Endothelial cell of umbilical vein (primary cell): ENCODE measurements at regions not wholly inside any gene's neighbourhood (a gene's known extent, or its start where the extent isn't known, plus 50 kb on each side); places are given as distances from the start of the nearest gene placed in this dataset.

Experiments used
- BruUV-seq: library from RNA; stranded (reverse); fragments of 400-500 nt; replicated peaks from 2 replicates; lab custom pipeline; 2021; lab: Mats Ljungman, UMichigan
- CTCF ChIA-PET: fragments of 300-600, 350-600 bp; sonication (Branson Sonifier 250); formaldehyde crosslinking; loops from one replicate; lab custom pipeline; 2021; ENCODE audit warnings: antibody characterized with exemption, inconsistent platforms; lab: Charles Lee
- POLR2A ChIA-PET: fragments of 300-600, 350-600 bp; sonication (Branson Sonifier 250); formaldehyde crosslinking; loops from one replicate; lab custom pipeline; 2021; ENCODE audit warnings: antibody characterized with exemption, inconsistent platforms; lab: Charles Lee
- DNase-seq: peaks from one replicate; pipeline ENCODE4 v3.0.0-alpha.2; 2011; ENCODE audit warnings: low read depth, low spot score
- FAIRE-seq: peaks from 2 replicates; lab custom pipeline; 2011; peaks lifted over from hg19 to GRCh38; lab: Jason Lieb, UNC
- H2AFZ ChIP-seq: 2 replicates; pipeline ENCODE4 v1.6.0; 2012; ENCODE audit warnings: low read depth, low read length, control low read depth, inconsistent platforms
- H3K27ac ChIP-seq: 2 replicates; pipeline ENCODE4 v1.5.1; 2011; ENCODE audit warnings: low read depth, mild to moderate bottlenecking, control low read depth, low read length, moderate library complexity; ENCODE audit not compliant: insufficient read depth
- H3K27me3 ChIP-seq, 2 experiments: 2 replicates each; pipeline versions ENCODE4 v1.6.0 to v1.6.1; 2011; ENCODE audit warnings: low read length in 2 of 2, mixed read lengths in 1 of 2; ENCODE audit not compliant: control insufficient read depth in 2 of 2, insufficient read depth in 2 of 2
- H3K36me3 ChIP-seq, 2 experiments: 2 replicates in 1 of 2; 3 replicates in 1 of 2; pipeline ENCODE4 v1.5.1; 2011; ENCODE audit warnings: low read length in 2 of 2, mild to moderate bottlenecking in 1 of 2, moderate library complexity in 1 of 2; ENCODE audit not compliant: control insufficient read depth in 2 of 2, insufficient read depth in 2 of 2; ENCODE audit errors: extremely low read depth in 1 of 2
- H3K4me1 ChIP-seq: 3 replicates; pipeline ENCODE4 v1.5.1; 2011; ENCODE audit warnings: mild to moderate bottlenecking, low read length; ENCODE audit not compliant: control insufficient read depth, insufficient read depth; ENCODE audit errors: extremely low read depth
- H3K4me2 ChIP-seq: 2 replicates; pipeline ENCODE4 v1.6.1; 2011; ENCODE audit warnings: low read length, control low read depth, mixed read lengths; ENCODE audit not compliant: insufficient read depth
- H3K4me3 ChIP-seq, 3 experiments: fragments of 200-600 bp in 1 of 3; sonication (generic), shearing (Covaris generic) in 1 of 3; replicated peaks in 1 of 3; 2 replicates each; pipeline ENCODE4 v1.5.1; 2011 to 2016; ENCODE audit warnings: control low read depth in 3 of 3, low read length in 3 of 3, mild to moderate bottlenecking in 2 of 3, inconsistent platforms in 1 of 3, low read depth in 1 of 3, moderate library complexity in 1 of 3; ENCODE audit not compliant: insufficient read depth in 1 of 3
- H3K79me2 ChIP-seq: 2 replicates; pipeline ENCODE4 v1.6.0; 2012; ENCODE audit warnings: low read length, inconsistent platforms; ENCODE audit not compliant: control insufficient read depth, insufficient read depth
- H3K9ac ChIP-seq: replicated peaks from 2 replicates; pipeline ENCODE3; 2011; ENCODE audit warnings: low read length, control low read depth; ENCODE audit not compliant: insufficient read depth; ENCODE audit errors: extremely low read depth
- H3K9me1 ChIP-seq: replicated peaks from 3 replicates; pipeline ENCODE4 v1.6.0; 2011; ENCODE audit warnings: mild to moderate bottlenecking, low read length; ENCODE audit not compliant: control insufficient read depth, insufficient read depth; ENCODE audit errors: extremely low read depth
- H3K9me3 ChIP-seq: replicated peaks from 2 replicates; pipeline ENCODE4 v1.5.1; 2012; ENCODE audit warnings: low read length, inconsistent platforms; ENCODE audit not compliant: control insufficient read depth, insufficient read depth
- H4K20me1 ChIP-seq: replicated peaks from 2 replicates; pipeline ENCODE3; 2011; ENCODE audit warnings: mild to moderate bottlenecking, low read length; ENCODE audit not compliant: control insufficient read depth, insufficient read depth; ENCODE audit errors: extremely low read depth
- EZH2 ChIP-seq: IDR thresholded peaks from 2 replicates; pipeline ENCODE4 v1.6.1; 2012; ENCODE audit warnings: borderline replicate concordance, low read depth, mild to moderate bottlenecking, moderate library complexity, low read length, inconsistent platforms; ENCODE audit not compliant: severe bottlenecking
- FOS ChIP-seq: IDR thresholded peaks from 2 replicates; pipeline ENCODE4 v1.6.1; 2011; ENCODE audit warnings: mild to moderate bottlenecking, low read length, moderate library complexity, borderline replicate concordance; ENCODE audit not compliant: insufficient read depth
- GATA2 ChIP-seq: IDR thresholded peaks from 2 replicates; pipeline ENCODE4 v1.7.0; 2011; ENCODE audit warnings: low read depth, mild to moderate bottlenecking, moderate library complexity, mixed read lengths, low read length; ENCODE audit not compliant: insufficient read length, insufficient read depth
- JUN ChIP-seq: IDR thresholded peaks from 2 replicates; pipeline ENCODE4 v1.6.1; 2011; ENCODE audit warnings: borderline replicate concordance, low read depth; ENCODE audit not compliant: insufficient read length, insufficient read depth
- MYC ChIP-seq: IDR thresholded peaks from one replicate; pipeline ENCODE4 v1.6.1; 2011; ENCODE audit warnings: mild to moderate bottlenecking, low read depth, low read length
- POLR2A ChIP-seq: IDR thresholded peaks from 2 replicates; pipeline ENCODE4 v1.6.1; 2012; ENCODE audit warnings: low read depth, mild to moderate bottlenecking, control low read depth, low read length
- POLR2AphosphoS5 ChIP-seq: IDR thresholded peaks from 2 replicates; pipeline ENCODE4 v1.6.1; 2012; ENCODE audit warnings: low read depth, mild to moderate bottlenecking, control low read depth, low read length, moderate library complexity; ENCODE audit not compliant: insufficient read depth
- dilution Hi-C: fragments of 300-500 bp; cut with MboI; formaldehyde crosslinking; loops from one replicate; pipeline ENCODE4 v1.15.0; 2019; ENCODE audit warnings: low sequenced_read_pairs; ENCODE audit not compliant: extremely low pct_ligation_motif_present
- intact Hi-C: fragments of 100-400 bp; cut with micrococcal nuclease; formaldehyde crosslinking; loops from one replicate; pipeline ENCODE4 v1.10.0; 2022
- TF ChIP-seq, protein P1 (sequence below), 2 donors: IDR thresholded peaks; 1 replicate in 1 of 2; 2 replicates in 1 of 2; pipeline ENCODE4 v1.5.1; 2011; ENCODE audit warnings: low read length in 2 of 2, mild to moderate bottlenecking in 2 of 2, moderate library complexity in 2 of 2, control low read depth in 1 of 2, inconsistent platforms in 1 of 2, low read depth in 1 of 2; ENCODE audit not compliant: insufficient read depth in 1 of 2; ENCODE audit errors: extremely low read depth in 1 of 2
- TF ChIP-seq, protein P2 (sequence below): IDR thresholded peaks from 2 replicates; pipeline ENCODE4 v1.6.1; 2011; ENCODE audit not compliant: insufficient read depth, insufficient read length

DNA sequence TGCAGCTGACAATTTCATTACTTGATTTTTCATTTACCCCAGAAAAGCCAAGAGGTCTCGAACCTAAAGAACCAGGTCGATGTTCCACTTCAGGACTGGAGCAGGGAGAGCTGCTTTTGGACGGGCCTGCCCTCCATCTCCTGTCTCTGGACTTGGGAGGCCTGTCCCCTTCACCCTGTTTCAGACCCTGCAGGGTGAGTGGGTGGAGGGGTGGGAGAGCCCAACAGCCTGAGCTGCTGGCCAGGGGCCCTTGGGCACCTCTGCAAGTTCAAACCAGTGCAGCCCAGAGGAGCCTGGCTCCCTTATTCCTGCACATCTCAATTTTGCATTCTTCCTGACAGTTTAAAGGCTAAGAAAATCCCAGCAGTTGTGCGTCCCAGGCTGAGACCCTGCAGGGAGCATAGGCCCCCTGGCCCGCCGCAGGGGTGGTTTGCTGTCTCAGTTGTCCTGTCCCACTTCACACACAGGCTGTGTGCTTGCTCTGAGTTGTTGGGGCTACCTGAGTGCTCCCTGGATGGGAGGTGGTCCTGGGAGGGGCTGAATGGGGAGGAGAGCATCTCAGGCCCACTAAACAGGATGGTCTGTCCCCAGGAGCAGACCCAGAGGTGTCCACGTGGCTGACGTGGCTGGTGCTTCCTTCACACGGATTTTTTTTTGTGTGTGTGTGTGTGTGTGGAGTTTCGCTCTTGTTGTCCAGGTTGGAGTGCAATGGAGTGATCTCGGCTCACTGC is 443.7 kb downstream of the PTPRU start:
- POLR2A ChIA-PET: no interaction called here
- H3K4me2 ChIP-seq: no peak overlapping the region
- no peak for TF ChIP-seq FOS
- no peak for TF ChIP-seq POLR2AphosphoS5
- no peak for TF ChIP-seq MYC
- TF ChIP-seq JUN: no peak
- no peak for TF ChIP-seq GATA2
- TF ChIP-seq, protein P1, sequence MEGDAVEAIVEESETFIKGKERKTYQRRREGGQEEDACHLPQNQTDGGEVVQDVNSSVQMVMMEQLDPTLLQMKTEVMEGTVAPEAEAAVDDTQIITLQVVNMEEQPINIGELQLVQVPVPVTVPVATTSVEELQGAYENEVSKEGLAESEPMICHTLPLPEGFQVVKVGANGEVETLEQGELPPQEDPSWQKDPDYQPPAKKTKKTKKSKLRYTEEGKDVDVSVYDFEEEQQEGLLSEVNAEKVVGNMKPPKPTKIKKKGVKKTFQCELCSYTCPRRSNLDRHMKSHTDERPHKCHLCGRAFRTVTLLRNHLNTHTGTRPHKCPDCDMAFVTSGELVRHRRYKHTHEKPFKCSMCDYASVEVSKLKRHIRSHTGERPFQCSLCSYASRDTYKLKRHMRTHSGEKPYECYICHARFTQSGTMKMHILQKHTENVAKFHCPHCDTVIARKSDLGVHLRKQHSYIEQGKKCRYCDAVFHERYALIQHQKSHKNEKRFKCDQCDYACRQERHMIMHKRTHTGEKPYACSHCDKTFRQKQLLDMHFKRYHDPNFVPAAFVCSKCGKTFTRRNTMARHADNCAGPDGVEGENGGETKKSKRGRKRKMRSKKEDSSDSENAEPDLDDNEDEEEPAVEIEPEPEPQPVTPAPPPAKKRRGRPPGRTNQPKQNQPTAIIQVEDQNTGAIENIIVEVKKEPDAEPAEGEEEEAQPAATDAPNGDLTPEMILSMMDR (IDR thresholded peaks at IDR 0.05; ENCODE audit: extremely low read depth in 1 of 2, insufficient read depth in 1 of 2, low read depth in 1 of 2, low read length in 2 of 2): no peak
- TF ChIP-seq, protein P2, sequence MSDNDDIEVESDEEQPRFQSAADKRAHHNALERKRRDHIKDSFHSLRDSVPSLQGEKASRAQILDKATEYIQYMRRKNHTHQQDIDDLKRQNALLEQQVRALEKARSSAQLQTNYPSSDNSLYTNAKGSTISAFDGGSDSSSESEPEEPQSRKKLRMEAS: no peak
- no peak for TF ChIP-seq POLR2A
- no peak for TF ChIP-seq EZH2
- dilution Hi-C loops (no loop called here), intact Hi-C loops (no loop called here)
- no peaks in the 10 kb centered on the region for H4K20me1 ChIP-seq
- no peaks in the 10 kb centered on the region for H3K79me2 ChIP-seq
- FAIRE-seq: no peak
- no peak overlapping the region for H3K9ac ChIP-seq
- H3K4me3 ChIP-seq: no peak overlapping the region
- H3K9me1 ChIP-seq: no peaks in the 10 kb centered on the region
- H3K36me3 ChIP-seq: no peaks in the 10 kb centered on the region
- no peak for DNase-seq
- no peaks in the 10 kb centered on the region for H3K27me3 ChIP-seq
- no peak overlapping the region for H3K27ac ChIP-seq
- no peaks in the 10 kb centered on the region for H3K4me1 ChIP-seq
- CTCF ChIA-PET: no interaction called here
- H2AFZ ChIP-seq: no peak overlapping the region
- no peaks in the 10 kb centered on the region for H3K9me3 ChIP-seq
- no TSS peak for BruUV-seq
